Dermis microvascular lymphatic vessel endothelial cell (primary cell): ENCODE measurements at regions not wholly inside any gene's neighbourhood (a gene's known extent, or its start where the extent isn't known, plus 50 kb on each side); places are given as distances from the start of the nearest gene placed in this dataset.
"Not testable (repeated sequence)": the region's sequence is repeated elsewhere in the genome, so short reads cannot be mapped to it uniquely, and the experiment has no call there.

Experiments used
- DNase-seq, 2 donors: peaks; one replicate each; pipeline versions ENCODE4 v3.0.0 to v3.0.0-alpha.2; 2010; ENCODE audit warnings: low read depth in 2 of 2

GRCh38 chr14:49121246-49121645, 464.9 kb downstream of the RPS29 start:
- DNase-seq, result no peak

GRCh38 chr14:49114161-49114893, 471.9 kb downstream of the RPS29 start:
- DNase-seq, result no peak

GRCh38 chr14:49106741-49107667, 479.2 kb downstream of the RPS29 start:
- DNase-seq, result no peak

GRCh38 chr14:49105956-49106355, 480.2 kb downstream of the RPS29 start:
- no peak for DNase-seq

GRCh38 chr14:49105512-49105911, 480.7 kb downstream of the RPS29 start:
- no peak for DNase-seq

- no peak for DNase-seq
These were observed 493.8 kb downstream of the RPS29 start for GRCh38 chr14:49092345-49092744.

- no peak for DNase-seq
These were observed 497.1 kb downstream of the RPS29 start for GRCh38 chr14:49089107-49089506.

- not testable (repeated sequence) for DNase-seq
These were observed 512.9 kb downstream of the RPS29 start for GRCh38 chr14:49073292-49073691.

- no peak for DNase-seq
These were observed 527.7 kb downstream of the RPS29 start for GRCh38 chr14:49058511-49058910.

- DNase-seq, result no peak
These were observed 528.2 kb downstream of the RPS29 start for GRCh38 chr14:49057838-49058510.

GRCh38 chr14:49056021-49056420, 530.2 kb downstream of the RPS29 start:
- DNase-seq, result no peak

GRCh38 chr14:49052521-49052920, 533.7 kb downstream of the RPS29 start:
- DNase-seq, result no peak

GRCh38 chr14:49051328-49052060, 534.7 kb downstream of the RPS29 start:
- DNase-seq, result no peak

GRCh38 chr14:49050822-49051221, 535.4 kb downstream of the RPS29 start:
- DNase-seq, result no peak

GRCh38 chr14:49049711-49050110, 536.5 kb downstream of the RPS29 start:
- DNase-seq, result no peak

GRCh38 chr14:49044981-49045380, 541.2 kb downstream of the RPS29 start:
- DNase-seq, result no peak

GRCh38 chr14:49036984-49037516, 549.1 kb downstream of the RPS29 start:
- DNase-seq, result no peak

GRCh38 chr14:49036266-49036665, 549.9 kb downstream of the RPS29 start:
- DNase-seq, result no peak

GRCh38 chr14:49033131-49033530, 553.0 kb downstream of the RPS29 start:
- DNase-seq, result no peak

- not testable (repeated sequence) for DNase-seq
These were observed 554.5 kb downstream of the RPS29 start for GRCh38 chr14:49031710-49032109.

- DNase-seq, result no peak
These were observed 566.6 kb downstream of the RPS29 start for GRCh38 chr14:49019467-49020115.
